ENCODE measurements at regions not wholly inside any gene's neighbourhood (a gene's known extent, or its start where the extent isn't known, plus 50 kb on each side); places are given as distances from the start of the nearest gene placed in this dataset.

GRCh38 chr7:21361413-21362125 is 66.3 kb upstream of the SP4 start:
- no peak for DNase-seq (ENCODE audit: low read depth)

GRCh38 chr7:21364801-21365271 is 63.0 kb upstream of the SP4 start:
- DNase-seq (ENCODE audit: low read depth) = no peak

- no peak for DNase-seq (ENCODE audit: low read depth)
These were observed 61.8 kb upstream of the SP4 start for GRCh38 chr7:21365866-21366624.

- no peak for DNase-seq (ENCODE audit: low read depth)
These were observed 60.8 kb upstream of the SP4 start for GRCh38 chr7:21367081-21367480.

DNA sequence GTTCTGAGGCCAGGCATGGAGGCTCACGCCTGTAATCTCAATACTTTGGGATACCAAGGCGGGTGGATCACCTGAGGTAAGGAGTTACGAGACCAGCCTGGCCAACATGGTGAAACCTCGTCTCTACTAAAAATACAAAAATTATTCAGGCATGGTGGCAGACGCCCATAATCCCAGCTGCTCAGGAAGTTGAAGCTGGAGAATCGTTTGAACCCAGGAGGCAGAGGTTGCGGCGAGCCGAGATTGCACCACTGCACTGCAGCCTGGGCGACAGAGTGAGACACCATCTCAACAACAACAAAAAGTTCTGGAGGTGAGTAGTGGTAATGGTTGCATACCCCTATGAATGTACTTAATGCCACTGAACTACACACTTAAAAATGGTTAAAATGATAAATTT is 60.3 kb upstream of the SP4 start:
- no peak for DNase-seq (ENCODE audit: low read depth)

GRCh38 chr7:21368317-21368716 is 59.6 kb upstream of the SP4 start:
- DNase-seq (ENCODE audit: low read depth) = no peak

GRCh38 chr7:21370283-21370982 is 57.5 kb upstream of the SP4 start:
- DNase-seq (ENCODE audit: low read depth) = no peak

- no peak for DNase-seq (ENCODE audit: low read depth)
These were observed 56.5 kb upstream of the SP4 start for GRCh38 chr7:21371360-21371759.

- DNase-seq (ENCODE audit: low read depth) = no peak
These were observed 54.9 kb upstream of the SP4 start for GRCh38 chr7:21373031-21373430.

GRCh38 chr7:21374134-21374533 is 53.7 kb upstream of the SP4 start:
- DNase-seq (ENCODE audit: low read depth) = no peak

GRCh38 chr7:21377545-21377944 is 50.3 kb upstream of the SP4 start:
- DNase-seq (ENCODE audit: low read depth) = no peak

Measured in activated T-cell treated with anti-CD3 and anti-CD28 coated beads for 1 hour (primary cell).